ENCODE measurements at regions not wholly inside any gene's neighbourhood (a gene's known extent, or its start where the extent isn't known, plus 50 kb on each side); places are given as distances from the start of the nearest gene placed in this dataset.

- H3K9ac ChIP-seq (ENCODE audit: low read length): no peak overlapping the region
- H3K27ac ChIP-seq (ENCODE audit: low read length): no peak overlapping the region
- no peaks in the 10 kb centered on the region for H3F3A ChIP-seq (ENCODE audit: insufficient read depth, low read length, poor library complexity, severe bottlenecking)
- H3K4me2 ChIP-seq (ENCODE audit: low read length): no peak overlapping the region
- no peak for TF ChIP-seq EZH2 (IDR thresholded peaks at IDR 0.05; ENCODE audit: borderline replicate concordance, insufficient read depth, low read length, poor library complexity, severe bottlenecking)
- no peak for TF ChIP-seq REST (IDR thresholded peaks at IDR 0.05; ENCODE audit: borderline replicate concordance)
- TF ChIP-seq CTCF (IDR thresholded peaks at IDR 0.05; ENCODE audit: poor library complexity, severe bottlenecking): no peak
- no peak for TF ChIP-seq RAD21 (conservative IDR thresholded peaks at IDR 0.05)
- no peak for TF ChIP-seq TAF1 (IDR thresholded peaks at IDR 0.05; ENCODE audit: low read depth)
- no peak for TF ChIP-seq EP300 (conservative IDR thresholded peaks at IDR 0.05; ENCODE audit: poor library complexity, severe bottlenecking)
- TF ChIP-seq POLR2AphosphoS5 (IDR thresholded peaks at IDR 0.05): no peak
- no peak for TF ChIP-seq MXI1 (conservative IDR thresholded peaks at IDR 0.05; ENCODE audit: poor library complexity, severe bottlenecking)
- no peaks in the 10 kb centered on the region for H3K79me2 ChIP-seq (replicated peaks; ENCODE audit: insufficient read depth, low read length)
- H4K20me1 ChIP-seq (ENCODE audit: insufficient read depth): no peaks in the 10 kb centered on the region
- H3K9me3 ChIP-seq (ENCODE audit: low read length): no peaks in the 10 kb centered on the region
- H3K9me2 ChIP-seq (ENCODE audit: insufficient read depth, low read length): no peaks in the 10 kb centered on the region
- H3K27me3 ChIP-seq (ENCODE audit: insufficient read depth, low read depth, low read length): no peaks in the 10 kb centered on the region
- H3K4me3 ChIP-seq (ENCODE audit: low read length): no peak overlapping the region
- H3K36me3 ChIP-seq (ENCODE audit: insufficient read depth, low read length): no peaks in the 10 kb centered on the region
- H2AFZ ChIP-seq (ENCODE audit: low read depth, low read length): no peak overlapping the region
Observed at GRCh38 chr5:133732536-133732935, 120.2 kb upstream of the FSTL4 start.

DNA sequence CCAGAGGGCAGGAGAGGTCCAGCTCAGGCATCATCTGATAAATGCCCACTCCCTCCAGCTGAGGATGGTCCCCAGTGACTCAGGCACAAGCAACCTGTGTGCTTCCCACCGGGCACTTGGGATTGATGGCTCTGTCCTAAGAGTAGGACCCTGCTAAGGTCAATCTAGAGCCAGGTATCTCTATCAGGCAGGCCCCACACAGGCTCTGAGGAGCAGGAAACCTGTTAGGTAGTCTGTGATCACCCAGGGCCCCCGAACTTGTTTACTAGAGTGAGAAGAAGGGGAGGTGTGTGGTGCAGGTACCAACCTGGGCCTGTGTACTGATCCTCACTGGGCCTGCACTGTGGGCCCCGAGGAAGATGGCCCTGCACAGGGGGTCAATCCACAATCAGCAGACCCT, 119.6 kb upstream of the FSTL4 start:
- Histone ChIP-seq H3K4me3 (ENCODE audit: low read length) (no peak overlapping the region), H3K27ac (ENCODE audit: low read length) (no peak overlapping the region), H3K79me2 (replicated peaks; ENCODE audit: insufficient read depth, low read length) (no peaks in the 10 kb centered on the region), H3K9me2 (ENCODE audit: insufficient read depth, low read length) (no peaks in the 10 kb centered on the region), H2AFZ (ENCODE audit: low read depth, low read length) (no peak overlapping the region), H3K27me3 (ENCODE audit: insufficient read depth, low read depth, low read length) (no peaks in the 10 kb centered on the region), H3K4me2 (ENCODE audit: low read length) (no peak overlapping the region), H3F3A (ENCODE audit: insufficient read depth, low read length, poor library complexity, severe bottlenecking) (no peaks in the 10 kb centered on the region), H3K36me3 (ENCODE audit: insufficient read depth, low read length) (no peaks in the 10 kb centered on the region), H3K9ac (ENCODE audit: low read length) (no peak overlapping the region), H3K9me3 (ENCODE audit: low read length) (no peaks in the 10 kb centered on the region), H4K20me1 (ENCODE audit: insufficient read depth) (no peaks in the 10 kb centered on the region)
- TF ChIP-seq SMC3 (conservative IDR thresholded peaks at IDR 0.05; ENCODE audit: poor library complexity) (no peak), POLR2AphosphoS5 (IDR thresholded peaks at IDR 0.05) (no peak)

DNA sequence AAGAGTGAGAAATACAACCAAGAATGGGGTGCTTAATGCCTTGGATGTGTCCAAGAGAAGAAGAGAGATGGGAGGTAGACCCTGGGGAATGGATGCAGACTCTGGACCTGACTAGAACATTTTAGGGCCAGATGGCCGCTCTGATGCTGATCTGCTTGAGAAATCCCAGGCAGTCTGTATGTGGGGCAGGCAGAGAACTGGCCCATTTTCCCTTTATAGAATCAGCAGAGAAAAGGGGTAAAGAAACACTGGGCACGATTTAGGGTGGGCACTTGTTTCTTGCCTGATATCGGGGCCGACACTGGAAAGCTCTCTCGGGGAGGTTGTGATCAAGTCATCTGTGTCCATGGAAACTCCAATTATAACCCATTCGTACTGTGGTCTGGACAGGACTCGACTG, 118.5 kb upstream of the FSTL4 start:
- H3K36me3 ChIP-seq (ENCODE audit: insufficient read depth, low read length): no peaks in the 10 kb centered on the region
- H3K27ac ChIP-seq (ENCODE audit: low read length): no peak overlapping the region
- H3K27me3 ChIP-seq (ENCODE audit: insufficient read depth, low read depth, low read length): no peaks in the 10 kb centered on the region
- no peak overlapping the region for H3K4me3 ChIP-seq (ENCODE audit: low read length)
- H3K9ac ChIP-seq (ENCODE audit: low read length): no peak overlapping the region
- no peaks in the 10 kb centered on the region for H3K9me2 ChIP-seq (ENCODE audit: insufficient read depth, low read length)
- no peak overlapping the region for H2AFZ ChIP-seq (ENCODE audit: low read depth, low read length)
- TF ChIP-seq REST (IDR thresholded peaks at IDR 0.05; ENCODE audit: borderline replicate concordance) (no peak), EZH2 (IDR thresholded peaks at IDR 0.05; ENCODE audit: borderline replicate concordance, insufficient read depth, low read length, poor library complexity, severe bottlenecking) (no peak), EP300 (conservative IDR thresholded peaks at IDR 0.05; ENCODE audit: poor library complexity, severe bottlenecking) (no peak), SMC3 (conservative IDR thresholded peaks at IDR 0.05; ENCODE audit: poor library complexity) (no peak), MXI1 (conservative IDR thresholded peaks at IDR 0.05; ENCODE audit: poor library complexity, severe bottlenecking) (no peak), POLR2AphosphoS5 (IDR thresholded peaks at IDR 0.05) (no peak), CTCF (IDR thresholded peaks at IDR 0.05; ENCODE audit: poor library complexity, severe bottlenecking) (no peak), TAF1 (IDR thresholded peaks at IDR 0.05; ENCODE audit: low read depth) (no peak), RAD21 (conservative IDR thresholded peaks at IDR 0.05) (no peak)
- H3K79me2 ChIP-seq (replicated peaks; ENCODE audit: insufficient read depth, low read length): no peaks in the 10 kb centered on the region
- no peaks in the 10 kb centered on the region for H3K9me3 ChIP-seq (ENCODE audit: low read length)
- H4K20me1 ChIP-seq (ENCODE audit: insufficient read depth): no peaks in the 10 kb centered on the region
- H3K4me2 ChIP-seq (ENCODE audit: low read length): no peak overlapping the region
- no peaks in the 10 kb centered on the region for H3F3A ChIP-seq (ENCODE audit: insufficient read depth, low read length, poor library complexity, severe bottlenecking)

Measured in neural cell (in vitro differentiated cells).